K562 (cell line): ENCODE measurements at regions not wholly inside any gene's neighbourhood (a gene's known extent, or its start where the extent isn't known, plus 50 kb on each side); places are given as distances from the start of the nearest gene placed in this dataset.
A peak's percentile ranks its signal among the peaks of the same experiment; 100 is the strongest.

Source experiments
- ATAC-seq: fragments of 200-7000 bp; cut with Tn5 transposase; 3 replicates; pipeline ENCODE4 v1.9.1; 2020; ENCODE audit warnings: moderate library complexity
- BruUV-seq: library from RNA; stranded (reverse); fragments of 400-500 nt; replicated peaks from 2 replicates; lab custom pipeline; 2021; lab: Mats Ljungman, UMichigan
- CTCF ChIA-PET: fragments of 300-600 bp; formaldehyde crosslinking; extraction: SDS; loops from one replicate; lab custom pipeline; 2021; ENCODE audit warnings: low intra/inter-chr PET ratio; lab: Yijun Ruan, JAX
- POLR2A ChIA-PET: fragments of 300-600, 350-650 bp; sonication (Branson Sonifier 250); formaldehyde crosslinking; extraction: SDS; loops from one replicate; lab custom pipeline; 2021; ENCODE audit warnings: antibody characterized with exemption, inconsistent platforms; lab: Yijun Ruan, JAX
- DNase-seq, 4 experiments: peaks; one replicate each; pipeline versions ENCODE4 v3.0.0 to v3.0.0-alpha.2; 2011 to 2018; ENCODE audit warnings: low spot score in 3 of 4, mixed read lengths in 3 of 4; ENCODE audit errors: extremely low read depth in 1 of 4
- FAIRE-seq: peaks from 2 replicates; lab custom pipeline; 2011; peaks lifted over from hg19 to GRCh38; lab: Jason Lieb, UNC
- H2AFZ ChIP-seq: 2 replicates; pipeline ENCODE4 v1.6.0; 2011; ENCODE audit warnings: low read depth, low read length, control low read depth, inconsistent platforms
- H3K27ac ChIP-seq: fragments of 200-600 bp; 3 replicates; pipeline ENCODE4 v1.8.0; 2011; ENCODE audit warnings: low read depth, mild to moderate bottlenecking, control low read depth, inconsistent platforms, low read length, moderate library complexity, mixed read lengths; ENCODE audit errors: extremely low read depth
- H3K27me3 ChIP-seq, 2 experiments: fragments of 300-600 bp in 1 of 2; 2 replicates in 1 of 2; 3 replicates in 1 of 2; pipeline versions ENCODE4 v1.6.0 to v1.8.0; 2011; ENCODE audit warnings: inconsistent platforms in 2 of 2, low read length in 2 of 2, mild to moderate bottlenecking in 1 of 2, mixed read lengths in 1 of 2, moderate library complexity in 1 of 2; ENCODE audit not compliant: control insufficient read depth in 2 of 2, insufficient read depth in 2 of 2
- H3K36me3 ChIP-seq: fragments of 300-600 bp; 3 replicates; pipeline ENCODE4 v1.8.0; 2011; ENCODE audit warnings: mild to moderate bottlenecking, low read length, inconsistent platforms; ENCODE audit not compliant: control insufficient read depth, insufficient read depth
- H3K4me1 ChIP-seq, 2 experiments: fragments of 200-600 bp in 1 of 2; replicated peaks in 1 of 2; 2 replicates in 1 of 2; 3 replicates in 1 of 2; pipeline versions ENCODE4 v1.5.1 to v1.8.0; 2011; ENCODE audit warnings: inconsistent platforms in 2 of 2, low read length in 2 of 2, mild to moderate bottlenecking in 1 of 2, mixed read lengths in 1 of 2, moderate library complexity in 1 of 2; ENCODE audit not compliant: control insufficient read depth in 2 of 2, insufficient read depth in 2 of 2
- H3K4me2 ChIP-seq: 2 replicates; pipeline ENCODE4 v1.6.1; 2011; ENCODE audit warnings: low read length, control low read depth, inconsistent platforms, mixed read lengths; ENCODE audit not compliant: insufficient read depth
- H3K4me3 ChIP-seq: fragments of 200-600 bp; sonication (generic), shearing (Covaris generic); 2 replicates; pipeline ENCODE4 v1.5.1; 2016; ENCODE audit warnings: control low read depth, inconsistent platforms
- H3K79me2 ChIP-seq: fragments of 200-600 bp; 3 replicates; pipeline ENCODE4 v1.8.0; 2011; ENCODE audit warnings: low read length, inconsistent platforms; ENCODE audit not compliant: control insufficient read depth, insufficient read depth
- H3K9ac ChIP-seq, 2 experiments: 2 replicates each; pipeline versions ENCODE4 v1.6.0 to v1.6.1; 2011; ENCODE audit warnings: low read depth in 2 of 2, low read length in 2 of 2, control low read depth in 1 of 2, inconsistent platforms in 1 of 2, mild to moderate bottlenecking in 1 of 2, mixed read lengths in 1 of 2; ENCODE audit not compliant: insufficient read depth in 1 of 2
- H3K9me1 ChIP-seq: one replicate; pipeline ENCODE4 v1.6.0; 2011; ENCODE audit warnings: inconsistent platforms, mild to moderate bottlenecking, low read length, moderate library complexity; ENCODE audit not compliant: control insufficient read depth, insufficient read depth
- H3K9me3 ChIP-seq: replicated peaks from 2 replicates; pipeline ENCODE4 v1.5.1; 2011; ENCODE audit warnings: low read depth, low read length, inconsistent platforms; ENCODE audit not compliant: control insufficient read depth, insufficient read depth
- H4K20me1 ChIP-seq: replicated peaks from 2 replicates; pipeline ENCODE4 v1.6.1; 2011; ENCODE audit warnings: low read length, inconsistent platforms, mixed read lengths; ENCODE audit not compliant: control insufficient read depth, insufficient read depth
- BRCA1 ChIP-seq, 2 experiments: fragments of 450-650 bp in 1 of 2; sonication (generic) in 1 of 2; formaldehyde crosslinking in 1 of 2; IDR thresholded peaks; 2 replicates each; pipeline versions ENCODE4 v1.5.0 to v1.6.1; 2017 to 2020; ENCODE audit warnings: mild to moderate bottlenecking in 1 of 2, missing genetic modification reagents in 1 of 2
- CXXC5 ChIP-seq: fragments of 250-450 bp; sonication (Bioruptor Pico); IDR thresholded peaks from 2 replicates; pipeline ENCODE4 v1.8.0; 2022; ENCODE audit warnings: inconsistent platforms, mild to moderate bottlenecking, moderate library complexity
- ESRRB ChIP-seq: fragments of 250-450 bp; sonication (Bioruptor Pico); IDR thresholded peaks from 2 replicates; pipeline ENCODE4 v1.5.0; 2020; ENCODE audit warnings: mild to moderate bottlenecking, moderate library complexity, borderline replicate concordance
- FOXJ3 ChIP-seq: sonication (generic); formaldehyde crosslinking; IDR thresholded peaks from 2 replicates; pipeline ENCODE4 v1.4.0; 2020; ENCODE audit warnings: mild to moderate bottlenecking, missing genetic modification reagents
- WGBS: fragments of 100-300 bp; shearing (Covaris generic); methylation state at CpG from one replicate; pipeline ENCODE4 v1.1.6; 2016; ENCODE audit warnings: low coverage, mixed read lengths; ENCODE audit not compliant: insufficient coverage; ENCODE audit errors: missing lambda C conversion rate; 5-methylcytosine and 5-hydroxymethylcytosine counted together
- in situ Hi-C: fragments of 300-500 bp; cut with MboI; formaldehyde crosslinking; loops from 4 replicates; pipeline ENCODE4 v1.15.0; 2018; ENCODE audit warnings: inconsistent platforms, mixed read lengths
- intact Hi-C: fragments of 100-400 bp; cut with micrococcal nuclease; formaldehyde crosslinking; loops from 2 replicates; pipeline ENCODE4 v1.14.2; 2022
- TF ChIP-seq, protein P1 (sequence below), 2 experiments: IDR thresholded peaks; 2 replicates each; pipeline ENCODE4 v1.6.1; 2011; ENCODE audit warnings: borderline replicate concordance in 1 of 2, control low read depth in 1 of 2, low read depth in 1 of 2, low read length in 1 of 2, mild to moderate bottlenecking in 1 of 2, mixed read lengths in 1 of 2, moderate library complexity in 1 of 2; ENCODE audit not compliant: insufficient read depth in 1 of 2, insufficient read length in 1 of 2, poor library complexity in 1 of 2, severe bottlenecking in 1 of 2; ENCODE audit errors: extremely low read depth in 1 of 2
- TF ChIP-seq, protein P2 (sequence below), 3 experiments: IDR thresholded peaks in 2 of 3; conservative IDR thresholded peaks in 1 of 3; 2 replicates each; pipeline ENCODE4 v1.5.1; 2011 to 2012; ENCODE audit warnings: low read length in 3 of 3, mild to moderate bottlenecking in 3 of 3, control low read depth in 2 of 3, improper control_type of control experiment in 1 of 3, inconsistent platforms in 1 of 3, low read depth in 1 of 3, mixed read lengths in 1 of 3, moderate library complexity in 1 of 3; ENCODE audit not compliant: insufficient read depth in 2 of 3

DNA sequence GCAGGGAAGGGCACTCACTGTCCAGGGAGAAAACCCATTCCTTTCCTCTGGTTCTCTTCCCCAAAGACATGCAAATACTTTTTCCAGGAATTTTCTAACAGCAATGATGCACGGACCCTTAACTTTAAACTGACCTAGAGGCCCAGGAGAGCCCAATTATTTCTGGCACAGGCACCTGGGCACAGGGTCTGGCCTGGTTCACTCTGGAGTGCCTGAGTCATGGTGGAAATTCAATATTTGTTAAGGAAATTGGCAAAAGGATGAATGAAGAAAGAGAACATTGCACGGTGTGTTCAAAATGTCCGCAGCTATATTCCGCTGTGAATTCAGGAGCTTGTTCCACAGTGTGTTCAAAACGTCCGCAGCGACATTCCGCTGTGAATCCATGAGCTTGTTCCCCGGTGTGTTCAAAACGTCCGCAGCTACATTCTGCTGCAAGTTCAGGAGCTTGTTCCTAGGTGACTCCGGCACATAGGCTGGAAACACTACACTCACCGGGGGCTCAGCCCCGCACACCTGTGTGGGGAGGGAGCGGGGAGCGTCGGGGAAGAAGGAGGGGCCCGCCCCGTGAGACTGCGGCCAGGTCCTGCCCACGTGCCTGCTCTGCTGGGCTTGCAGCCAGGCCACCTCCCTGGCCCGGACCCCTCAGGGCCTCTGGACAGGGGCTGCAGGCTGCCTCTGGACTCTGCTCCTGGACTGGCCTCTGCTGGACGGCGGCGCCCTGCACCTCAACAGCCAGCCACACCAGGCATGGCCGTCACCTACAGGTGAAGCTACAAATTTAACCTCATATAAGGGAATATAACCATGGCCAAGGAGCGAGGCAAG is 72.0 kb upstream of the FAM20C start:
- Histone ChIP-seq H3K79me2 (no peaks in the 10 kb centered on the region), H3K27me3 (peaks cover 52 to 75% of the 10 kb centered on the region in 2 experiments), H3K4me3 (no peak overlapping the region), H3K36me3 (no peaks in the 10 kb centered on the region), H3K9me1 (no peaks in the 10 kb centered on the region), H4K20me1 (peaks cover 10% of the 10 kb centered on the region; the same call in 1 of the 2 replicates), H3K4me2 (no peak overlapping the region), H3K9me3 (no peaks in the 10 kb centered on the region), H3K9ac (no peak overlapping the region), H3K27ac (no peak overlapping the region), H3K4me1 (peaks cover 7 to 32% of the 10 kb centered on the region in 2 experiments; a peak in 3 of 5 replicates), H2AFZ (no peak overlapping the region)
- CTCF ChIA-PET: no interaction called here
- ATAC-seq (peak; percentile 48), DNase-seq (no peak), FAIRE-seq (no peak)
- 20% methylated on average over 23 of the region's 27 CpGs for WGBS
- TF ChIP-seq BRCA1 (IDR thresholded peaks at IDR 0.05): no peak
- TF ChIP-seq BRCA1 (CRISPR knock-in tag; IDR thresholded peaks at IDR 0.05): no peak
- no peak for TF ChIP-seq CXXC5 (CRISPR knock-in tag)
- TF ChIP-seq FOXJ3 (CRISPR knock-in tag): no peak
- TF ChIP-seq, protein P1, sequence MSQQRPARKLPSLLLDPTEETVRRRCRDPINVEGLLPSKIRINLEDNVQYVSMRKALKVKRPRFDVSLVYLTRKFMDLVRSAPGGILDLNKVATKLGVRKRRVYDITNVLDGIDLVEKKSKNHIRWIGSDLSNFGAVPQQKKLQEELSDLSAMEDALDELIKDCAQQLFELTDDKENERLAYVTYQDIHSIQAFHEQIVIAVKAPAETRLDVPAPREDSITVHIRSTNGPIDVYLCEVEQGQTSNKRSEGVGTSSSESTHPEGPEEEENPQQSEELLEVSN (IDR thresholded peaks at IDR 0.05; ENCODE audit: borderline replicate concordance in 1 of 2, extremely low read depth in 1 of 2, insufficient read depth in 1 of 2, insufficient read length in 1 of 2, low read depth in 1 of 2, low read length in 1 of 2, poor library complexity in 1 of 2, severe bottlenecking in 1 of 2): no peak
- no peak for TF ChIP-seq ESRRB
- TF ChIP-seq, protein P2, sequence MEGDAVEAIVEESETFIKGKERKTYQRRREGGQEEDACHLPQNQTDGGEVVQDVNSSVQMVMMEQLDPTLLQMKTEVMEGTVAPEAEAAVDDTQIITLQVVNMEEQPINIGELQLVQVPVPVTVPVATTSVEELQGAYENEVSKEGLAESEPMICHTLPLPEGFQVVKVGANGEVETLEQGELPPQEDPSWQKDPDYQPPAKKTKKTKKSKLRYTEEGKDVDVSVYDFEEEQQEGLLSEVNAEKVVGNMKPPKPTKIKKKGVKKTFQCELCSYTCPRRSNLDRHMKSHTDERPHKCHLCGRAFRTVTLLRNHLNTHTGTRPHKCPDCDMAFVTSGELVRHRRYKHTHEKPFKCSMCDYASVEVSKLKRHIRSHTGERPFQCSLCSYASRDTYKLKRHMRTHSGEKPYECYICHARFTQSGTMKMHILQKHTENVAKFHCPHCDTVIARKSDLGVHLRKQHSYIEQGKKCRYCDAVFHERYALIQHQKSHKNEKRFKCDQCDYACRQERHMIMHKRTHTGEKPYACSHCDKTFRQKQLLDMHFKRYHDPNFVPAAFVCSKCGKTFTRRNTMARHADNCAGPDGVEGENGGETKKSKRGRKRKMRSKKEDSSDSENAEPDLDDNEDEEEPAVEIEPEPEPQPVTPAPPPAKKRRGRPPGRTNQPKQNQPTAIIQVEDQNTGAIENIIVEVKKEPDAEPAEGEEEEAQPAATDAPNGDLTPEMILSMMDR (IDR thresholded peaks at IDR 0.05 in 2 of 3, conservative IDR thresholded peaks at IDR 0.05 in 1 of 3; ENCODE audit: insufficient read depth in 2 of 3, low read depth in 1 of 3, low read length in 3 of 3): peak in 1 of 3 experiments; percentile 31; a peak in 1 of 6 replicates
- in situ Hi-C loops (no loop called here), intact Hi-C loops (no loop called here)
- no TSS peak for BruUV-seq
- POLR2A ChIA-PET: interaction anchor here (0.6 to 1.3 kb wide), 2 partner anchors 11 to 33 kb away, joined by 4 read pairs; no protein-coding TSS in a partner anchor
